ENCODE measurements at regions not wholly inside any gene's neighbourhood (a gene's known extent, or its start where the extent isn't known, plus 50 kb on each side); places are given as distances from the start of the nearest gene placed in this dataset.
"Not testable (repeated sequence)": the region's sequence is repeated elsewhere in the genome, so short reads cannot be mapped to it uniquely, and the experiment has no call there.

- DNase-seq (ENCODE audit: low read depth, low spot score) = not testable (repeated sequence)
These were observed 126.4 kb downstream of the RBM46 start for GRCh38 chr4:154907345-154908045.

- DNase-seq (ENCODE audit: low read depth, low spot score) = no peak
These were observed 127.1 kb downstream of the RBM46 start for GRCh38 chr4:154908168-154908567.

GRCh38 chr4:154911097-154911496 is 130.0 kb downstream of the RBM46 start:
- DNase-seq (ENCODE audit: low read depth, low spot score) = no peak

- no peak for DNase-seq (ENCODE audit: low read depth, low spot score)
These were observed 130.6 kb downstream of the RBM46 start for GRCh38 chr4:154911608-154912098.

GRCh38 chr4:154916068-154916467 is 135.0 kb downstream of the RBM46 start:
- no peak for DNase-seq (ENCODE audit: low read depth, low spot score)

GRCh38 chr4:154927126-154927680 is 146.1 kb downstream of the RBM46 start:
- no peak for DNase-seq (ENCODE audit: low read depth, low spot score)

- DNase-seq (ENCODE audit: low read depth, low spot score) = no peak
These were observed 147.7 kb downstream of the RBM46 start for GRCh38 chr4:154928640-154929257.

- no peak for DNase-seq (ENCODE audit: low read depth, low spot score)
These were observed 155.8 kb downstream of the RBM46 start for GRCh38 chr4:154936873-154937272.

GRCh38 chr4:154939851-154940250 is 158.8 kb downstream of the RBM46 start:
- no peak for DNase-seq (ENCODE audit: low read depth, low spot score)

- no peak for DNase-seq (ENCODE audit: low read depth, low spot score)
These were observed 161.1 kb downstream of the RBM46 start for GRCh38 chr4:154942176-154942575.

- DNase-seq (ENCODE audit: low read depth, low spot score) = no peak
These were observed 163.9 kb downstream of the RBM46 start for GRCh38 chr4:154944996-154945395.

- no peak for DNase-seq (ENCODE audit: low read depth, low spot score)
These were observed 165.0 kb downstream of the RBM46 start for GRCh38 chr4:154946113-154946512.

GRCh38 chr4:154953691-154954090 is 172.6 kb downstream of the RBM46 start:
- DNase-seq (ENCODE audit: low read depth, low spot score) = no peak

- DNase-seq (ENCODE audit: low read depth, low spot score) = no peak
These were observed 173.0 kb downstream of the RBM46 start for GRCh38 chr4:154954117-154954516.

GRCh38 chr4:154958121-154958520 is 177.0 kb downstream of the RBM46 start:
- no peak for DNase-seq (ENCODE audit: low read depth, low spot score)

- no peak for DNase-seq (ENCODE audit: low read depth, low spot score)
These were observed 177.7 kb downstream of the RBM46 start for GRCh38 chr4:154958621-154959358.

GRCh38 chr4:154959756-154960155 is 178.7 kb downstream of the RBM46 start:
- DNase-seq (ENCODE audit: low read depth, low spot score) = no peak

GRCh38 chr4:154960476-154960875 is 179.4 kb downstream of the RBM46 start:
- DNase-seq (ENCODE audit: low read depth, low spot score) = no peak

- DNase-seq (ENCODE audit: low read depth, low spot score) = no peak
These were observed 180.2 kb downstream of the RBM46 start for GRCh38 chr4:154961263-154961662.

GRCh38 chr4:154973244-154974035 is 192.4 kb downstream of the RBM46 start:
- DNase-seq (ENCODE audit: low read depth, low spot score) = no peak

- no peak for DNase-seq (ENCODE audit: low read depth, low spot score)
These were observed 196.2 kb downstream of the RBM46 start for GRCh38 chr4:154977228-154977627.

Measured in pulmonary artery endothelial cell (primary cell).